ENCODE measurements at regions not wholly inside any gene's neighbourhood (a gene's known extent, or its start where the extent isn't known, plus 50 kb on each side); places are given as distances from the start of the nearest gene placed in this dataset.

DNA sequence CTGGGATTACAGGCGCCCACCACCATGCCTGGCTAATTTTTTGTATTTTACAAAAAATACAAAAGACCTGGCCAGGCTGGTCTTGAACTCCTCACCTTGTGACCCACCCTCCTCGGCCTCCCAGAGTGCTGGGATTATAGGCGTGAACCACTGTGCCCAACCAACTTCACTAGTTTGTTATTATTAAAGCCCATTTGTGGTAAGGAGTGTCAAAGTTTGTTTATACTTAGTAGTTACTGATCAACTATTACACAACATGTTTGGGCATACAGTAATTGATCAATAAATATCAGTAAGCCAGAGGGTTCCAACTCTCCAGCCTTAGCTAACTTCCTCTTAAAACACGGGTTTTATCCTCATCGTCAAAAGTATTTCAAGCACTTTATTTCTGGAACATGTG lies 67.5 kb upstream of the ZNG1B start:
- TF ChIP-seq, protein P1, sequence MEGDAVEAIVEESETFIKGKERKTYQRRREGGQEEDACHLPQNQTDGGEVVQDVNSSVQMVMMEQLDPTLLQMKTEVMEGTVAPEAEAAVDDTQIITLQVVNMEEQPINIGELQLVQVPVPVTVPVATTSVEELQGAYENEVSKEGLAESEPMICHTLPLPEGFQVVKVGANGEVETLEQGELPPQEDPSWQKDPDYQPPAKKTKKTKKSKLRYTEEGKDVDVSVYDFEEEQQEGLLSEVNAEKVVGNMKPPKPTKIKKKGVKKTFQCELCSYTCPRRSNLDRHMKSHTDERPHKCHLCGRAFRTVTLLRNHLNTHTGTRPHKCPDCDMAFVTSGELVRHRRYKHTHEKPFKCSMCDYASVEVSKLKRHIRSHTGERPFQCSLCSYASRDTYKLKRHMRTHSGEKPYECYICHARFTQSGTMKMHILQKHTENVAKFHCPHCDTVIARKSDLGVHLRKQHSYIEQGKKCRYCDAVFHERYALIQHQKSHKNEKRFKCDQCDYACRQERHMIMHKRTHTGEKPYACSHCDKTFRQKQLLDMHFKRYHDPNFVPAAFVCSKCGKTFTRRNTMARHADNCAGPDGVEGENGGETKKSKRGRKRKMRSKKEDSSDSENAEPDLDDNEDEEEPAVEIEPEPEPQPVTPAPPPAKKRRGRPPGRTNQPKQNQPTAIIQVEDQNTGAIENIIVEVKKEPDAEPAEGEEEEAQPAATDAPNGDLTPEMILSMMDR (IDR thresholded peaks at IDR 0.05), result no peak
- no peak for TF ChIP-seq POLR2A (IDR thresholded peaks at IDR 0.05)
